ENCODE measurements at regions not wholly inside any gene's neighbourhood (a gene's known extent, or its start where the extent isn't known, plus 50 kb on each side); places are given as distances from the start of the nearest gene placed in this dataset.

- 13% methylated on average over 2 of the region's 2 CpGs for WGBS (ENCODE audit: insufficient coverage, low coverage, low lambda C conversion rate, missing lambda C conversion rate)
- Histone ChIP-seq H3K9me3 (no peaks in the 10 kb centered on the region), H3K27ac (no peak overlapping the region), H3K36me3 (no peaks in the 10 kb centered on the region), H3K4me1 (no peaks in the 10 kb centered on the region), H3K4me3 (no peak overlapping the region), H3K27me3 (no peaks in the 10 kb centered on the region)
- intact Hi-C loops (cut with DNase I) = no loop called here
- TF ChIP-seq CTCF (IDR thresholded peaks at IDR 0.05) = no peak
- no peak for TF ChIP-seq POLR2A (IDR thresholded peaks at IDR 0.05)
- no peak for ATAC-seq
- DNase-seq = no peak
Measured at GRCh38 chr3:1616744-1617143, 481.9 kb upstream of the CNTN4 start.

GRCh38 chr3:1623896-1624295 is 474.8 kb upstream of the CNTN4 start:
- Histone ChIP-seq H3K4me3 (no peak overlapping the region), H3K4me1 (no peaks in the 10 kb centered on the region), H3K36me3 (no peaks in the 10 kb centered on the region), H3K9me3 (no peaks in the 10 kb centered on the region), H3K27me3 (no peaks in the 10 kb centered on the region), H3K27ac (no peak overlapping the region)
- intact Hi-C loops (cut with DNase I) = no loop called here
- DNase-seq = no peak
- no peak for ATAC-seq
- 71% methylated on average over 2 of the region's 2 CpGs for WGBS (ENCODE audit: insufficient coverage, low coverage, low lambda C conversion rate, missing lambda C conversion rate)
- TF ChIP-seq POLR2A (IDR thresholded peaks at IDR 0.05) (no peak), CTCF (IDR thresholded peaks at IDR 0.05) (no peak)

GRCh38 chr3:1632128-1632527 is 466.5 kb upstream of the CNTN4 start:
- H3K27me3 ChIP-seq = no peaks in the 10 kb centered on the region

GRCh38 chr3:1661839-1662238 is 436.8 kb upstream of the CNTN4 start:
- Histone ChIP-seq H3K27ac (no peak overlapping the region), H3K27me3 (no peaks in the 10 kb centered on the region), H3K4me1 (no peaks in the 10 kb centered on the region), H3K4me3 (no peak overlapping the region), H3K9me3 (no peaks in the 10 kb centered on the region), H3K36me3 (no peaks in the 10 kb centered on the region)
- no peak for ATAC-seq
- intact Hi-C loops (cut with DNase I) = no loop called here
- 45% methylated on average over 1 of the region's 1 CpG for WGBS (ENCODE audit: insufficient coverage, low coverage, low lambda C conversion rate, missing lambda C conversion rate)
- TF ChIP-seq POLR2A (IDR thresholded peaks at IDR 0.05) (no peak), CTCF (IDR thresholded peaks at IDR 0.05) (no peak)
- DNase-seq = no peak

More at GRCh38 chr3:1632128-1632527, 466.5 kb upstream of the CNTN4 start:
- intact Hi-C loops (cut with DNase I) = no loop called here
- Histone ChIP-seq H3K4me1 (no peaks in the 10 kb centered on the region), H3K4me3 (no peak overlapping the region), H3K27ac (no peak overlapping the region), H3K36me3 (no peaks in the 10 kb centered on the region), H3K9me3 (no peaks in the 10 kb centered on the region)
- DNase-seq (no peak), ATAC-seq (no peak)
- WGBS (ENCODE audit: insufficient coverage, low coverage, low lambda C conversion rate, missing lambda C conversion rate) = 54% methylated on average over 7 of the region's 7 CpGs
- TF ChIP-seq CTCF (IDR thresholded peaks at IDR 0.05) (no peak), POLR2A (IDR thresholded peaks at IDR 0.05) (no peak)

- no peak for ATAC-seq
- no peaks in the 10 kb centered on the region for H3K36me3 ChIP-seq
- H3K27ac ChIP-seq = no peak overlapping the region
- H3K4me1 ChIP-seq = no peaks in the 10 kb centered on the region
- H3K9me3 ChIP-seq = no peaks in the 10 kb centered on the region
- WGBS (ENCODE audit: insufficient coverage, low coverage, low lambda C conversion rate, missing lambda C conversion rate) = 53% methylated on average over 1 of the region's 1 CpG
- H3K27me3 ChIP-seq = no peaks in the 10 kb centered on the region
- TF ChIP-seq POLR2A (IDR thresholded peaks at IDR 0.05) = no peak
- TF ChIP-seq CTCF (IDR thresholded peaks at IDR 0.05) = no peak
- no peak for DNase-seq
- intact Hi-C loops (cut with DNase I) = no loop called here
- H3K4me3 ChIP-seq = no peak overlapping the region
Measured at GRCh38 chr3:1664266-1664665, 434.4 kb upstream of the CNTN4 start.

All from right lobe of liver (tissue), 6 donors.